OCI-LY3 (cell line): ENCODE measurements at regions not wholly inside any gene's neighbourhood (a gene's known extent, or its start where the extent isn't known, plus 50 kb on each side); places are given as distances from the start of the nearest gene placed in this dataset.

Experiments
- H2AFZ ChIP-seq: fragments of 200-600, 300-600 bp; shearing (Covaris generic); 2 replicates; pipeline ENCODE4 v1.6.0; 2014; ENCODE audit warnings: antibody characterized with exemption, low read depth, low read length
- H3K27ac ChIP-seq: fragments of 200-600, 300-600 bp; sonication (generic); 2 replicates; pipeline ENCODE4 v1.5.1; 2014; ENCODE audit warnings: mild to moderate bottlenecking, low read length, moderate library complexity, mixed read lengths
- H3K27me3 ChIP-seq: fragments of 200-600, 300-600 bp; sonication (generic); 2 replicates; pipeline ENCODE4 v1.6.1; 2014; ENCODE audit warnings: low read depth, low read length, mixed read lengths
- H3K36me3 ChIP-seq: fragments of 200-600, 300-600 bp; sonication (generic); replicated peaks from 2 replicates; pipeline ENCODE3; 2014; ENCODE audit warnings: low read depth, low read length, mixed read lengths
- H3K4me1 ChIP-seq: fragments of 300-600, 200-600 bp; sonication (generic); 2 replicates; pipeline ENCODE4 v1.6.1; 2014; ENCODE audit warnings: low read length, mixed read lengths
- H3K4me2 ChIP-seq: fragments of 200-600, 300-600 bp; sonication (generic); 2 replicates; pipeline ENCODE4 v1.6.1; 2014; ENCODE audit warnings: low read length, mixed read lengths
- H3K4me3 ChIP-seq: fragments of 300-600, 200-600 bp; sonication (generic); 2 replicates; pipeline ENCODE4 v1.5.1; 2014; ENCODE audit warnings: antibody characterized with exemption, mild to moderate bottlenecking, low read length, moderate library complexity
- H3K79me2 ChIP-seq: fragments of 300-600, 200-600 bp; shearing (Covaris generic); 2 replicates; pipeline ENCODE4 v1.6.1; 2014; ENCODE audit warnings: mild to moderate bottlenecking, low read length, mixed read lengths
- H3K9ac ChIP-seq: fragments of 300-600, 200-600 bp; shearing (Covaris generic); 2 replicates; pipeline ENCODE4 v1.6.0; 2014; ENCODE audit warnings: mild to moderate bottlenecking, low read length, moderate library complexity
- H3K9me3 ChIP-seq: fragments of 200-600, 300-600 bp; shearing (Covaris generic); 2 replicates; pipeline ENCODE4 v1.6.1; 2014; ENCODE audit warnings: low read length, mixed read lengths; ENCODE audit not compliant: insufficient read depth
- H4K20me1 ChIP-seq: fragments of 200-600, 300-600 bp; sonication (generic); 2 replicates; pipeline ENCODE4 v1.6.1; 2016; ENCODE audit warnings: low read length, mixed read lengths; ENCODE audit not compliant: insufficient read depth
- CTCF ChIP-seq: fragments of 200-600, 300-600 bp; sonication (generic); IDR thresholded peaks from 2 replicates; pipeline ENCODE4 v1.5.1; 2014; ENCODE audit warnings: antibody characterized with exemption, low read length, low read depth
- EZH2phosphoT487 ChIP-seq: fragments of 200-600 bp; shearing (Covaris generic); IDR thresholded peaks from 2 replicates; pipeline ENCODE4 v1.6.1; 2018; ENCODE audit warnings: antibody characterized with exemption, mixed run types, low read depth

GRCh38 chr7:109246330-109247077 lies 676.8 kb downstream of the DNAJB9 start:
- Histone ChIP-seq H3K4me2 (no peak overlapping the region), H2AFZ (no peak overlapping the region), H3K27ac (no peak overlapping the region), H3K4me3 (no peak overlapping the region), H3K79me2 (no peaks in the 10 kb centered on the region), H4K20me1 (no peaks in the 10 kb centered on the region), H3K27me3 (no peaks in the 10 kb centered on the region), H3K4me1 (no peaks in the 10 kb centered on the region), H3K9me3 (no peaks in the 10 kb centered on the region), H3K36me3 (no peaks in the 10 kb centered on the region), H3K9ac (no peak overlapping the region)
- TF ChIP-seq CTCF (no peak), EZH2phosphoT487 (no peak)

- Histone ChIP-seq H3K4me1 (no peaks in the 10 kb centered on the region), H3K4me3 (no peak overlapping the region), H2AFZ (no peak overlapping the region), H3K27ac (no peak overlapping the region), H3K27me3 (no peaks in the 10 kb centered on the region), H3K79me2 (no peaks in the 10 kb centered on the region), H4K20me1 (no peaks in the 10 kb centered on the region), H3K36me3 (no peaks in the 10 kb centered on the region), H3K9me3 (no peaks in the 10 kb centered on the region), H3K4me2 (no peak overlapping the region), H3K9ac (no peak overlapping the region)
- no peak for TF ChIP-seq CTCF
- TF ChIP-seq EZH2phosphoT487 = no peak
Measured at GRCh38 chr7:109256762-109257560, 687.3 kb downstream of the DNAJB9 start.

- Histone ChIP-seq H3K4me2 (no peak overlapping the region), H3K4me3 (no peak overlapping the region), H3K36me3 (no peaks in the 10 kb centered on the region), H4K20me1 (no peaks in the 10 kb centered on the region), H2AFZ (no peak overlapping the region), H3K27me3 (no peaks in the 10 kb centered on the region), H3K79me2 (no peaks in the 10 kb centered on the region), H3K9ac (no peak overlapping the region), H3K4me1 (no peaks in the 10 kb centered on the region), H3K9me3 (no peaks in the 10 kb centered on the region), H3K27ac (no peak overlapping the region)
- TF ChIP-seq EZH2phosphoT487 (no peak), CTCF (no peak)
Measured at GRCh38 chr7:109259151-109259550, 689.5 kb downstream of the DNAJB9 start.

- Histone ChIP-seq H3K36me3 (no peaks in the 10 kb centered on the region), H3K27me3 (no peaks in the 10 kb centered on the region), H3K4me3 (no peak overlapping the region), H3K27ac (no peak overlapping the region), H3K4me2 (no peak overlapping the region), H3K79me2 (no peaks in the 10 kb centered on the region), H3K4me1 (no peaks in the 10 kb centered on the region), H4K20me1 (no peaks in the 10 kb centered on the region), H3K9me3 (no peaks in the 10 kb centered on the region), H2AFZ (no peak overlapping the region), H3K9ac (no peak overlapping the region)
- no peak for TF ChIP-seq CTCF
- no peak for TF ChIP-seq EZH2phosphoT487
Measured at GRCh38 chr7:109261781-109262180, 692.1 kb downstream of the DNAJB9 start.
